T-cell (primary cell): ENCODE measurements at regions not wholly inside any gene's neighbourhood (a gene's known extent, or its start where the extent isn't known, plus 50 kb on each side); places are given as distances from the start of the nearest gene placed in this dataset.

ENCODE experiments used
- ATAC-seq, 4 experiments: fragments of 200-7000 bp in 3 of 4; fragments of 150-1000 bp in 1 of 4; cut with Tn5 transposase; replicated peaks in 1 of 4; 1 replicate in 3 of 4; 2 replicates in 1 of 4; pipeline ENCODE4 v1.10.0; 2021; ENCODE audit warnings: moderate library complexity in 3 of 4, mild to moderate bottlenecking in 2 of 4, moderate number of reproducible peaks in 1 of 4
- CTCF ChIA-PET, 2 donors: fragments of 300-600 bp; sonication (Branson Sonifier 250); formaldehyde crosslinking; loops; one replicate each; lab custom pipeline; 2022; ENCODE audit warnings: antibody characterized with exemption in 2 of 2; lab: Charles Lee
- POLR2A ChIA-PET, 2 donors: fragments of 300-600 bp; sonication (Branson Sonifier 250); formaldehyde crosslinking; loops; one replicate each; lab custom pipeline; 2022; ENCODE audit warnings: antibody characterized with exemption in 2 of 2; lab: Charles Lee
- DNase-seq, 35 experiments: peaks; one replicate each; pipeline versions ENCODE4 v3.0.0 to v3.0.0-alpha.2; 2013 to 2023
- H3K27ac ChIP-seq: one replicate; pipeline ENCODE4 v1.5.1; 2013; ENCODE audit warnings: low read length
- H3K27me3 ChIP-seq, 2 experiments: replicated peaks in 1 of 2; 1 replicate in 1 of 2; 2 replicates in 1 of 2; pipeline versions ENCODE4 v1.6.1 to v1.7.0; 2013; ENCODE audit warnings: low read length in 1 of 2, mixed read lengths in 1 of 2; ENCODE audit not compliant: control insufficient read depth in 2 of 2, insufficient read depth in 2 of 2; ENCODE audit errors: extremely low read depth in 1 of 2
- H3K36me3 ChIP-seq, 2 donors: 1 replicate in 1 of 2; 2 replicates in 1 of 2; pipeline versions ENCODE4 v1.6.1 to v1.7.0; 2013; ENCODE audit warnings: low read length in 1 of 2; ENCODE audit not compliant: control insufficient read depth in 2 of 2, insufficient read depth in 1 of 2; ENCODE audit errors: extremely low read depth in 1 of 2
- H3K4me1 ChIP-seq, 2 experiments: 1 replicate in 1 of 2; 2 replicates in 1 of 2; pipeline versions ENCODE4 v1.6.1 to v1.7.0; 2013; ENCODE audit warnings: low read length in 2 of 2, mixed read lengths in 1 of 2; ENCODE audit not compliant: insufficient read depth in 2 of 2, control insufficient read depth in 1 of 2; ENCODE audit errors: extremely low read depth in 1 of 2
- H3K4me3 ChIP-seq, 2 donors: 1 replicate in 1 of 2; 2 replicates in 1 of 2; pipeline versions ENCODE4 v1.5.1 to v1.7.0; 2013; ENCODE audit warnings: mild to moderate bottlenecking in 2 of 2, low read length in 1 of 2, moderate library complexity in 1 of 2; ENCODE audit not compliant: control insufficient read depth in 1 of 2; ENCODE audit errors: extremely low read depth in 1 of 2
- H3K9me3 ChIP-seq: 2 replicates; pipeline ENCODE4 v1.7.0; 2013
- H3K27ac Mint-ChIP-seq, 2 donors: one replicate each; pipeline ENCODE4 v1.8.0; 2020 to 2021; ENCODE audit warnings: mild to moderate bottlenecking in 2 of 2, mixed read lengths in 2 of 2
- H3K27me3 Mint-ChIP-seq, 2 donors: one replicate each; pipeline ENCODE4 v1.8.0; 2021 to 2022; ENCODE audit warnings: mixed read lengths in 2 of 2
- H3K36me3 Mint-ChIP-seq: one replicate; pipeline ENCODE4 v1.8.0; 2021; ENCODE audit warnings: mixed read lengths
- H3K4me1 Mint-ChIP-seq, 3 donors: one replicate each; pipeline ENCODE4 v1.8.0; 2020 to 2022; ENCODE audit warnings: mixed read lengths in 3 of 3, mild to moderate bottlenecking in 1 of 3
- H3K4me3 Mint-ChIP-seq, 3 donors: one replicate each; pipeline ENCODE4 v1.8.0; 2020 to 2022; ENCODE audit warnings: mild to moderate bottlenecking in 3 of 3, mixed read lengths in 3 of 3, moderate library complexity in 3 of 3
- H3K9me3 Mint-ChIP-seq, 3 donors: one replicate each; pipeline ENCODE4 v1.8.0; 2020 to 2022; ENCODE audit warnings: mixed read lengths in 3 of 3
- WGBS: methylation state at CpG from one replicate; pipeline ENCODE4 v1.1.5; 2013; ENCODE audit warnings: missing lambda C conversion rate; ENCODE audit not compliant: insufficient coverage; 5-methylcytosine and 5-hydroxymethylcytosine counted together

DNA sequence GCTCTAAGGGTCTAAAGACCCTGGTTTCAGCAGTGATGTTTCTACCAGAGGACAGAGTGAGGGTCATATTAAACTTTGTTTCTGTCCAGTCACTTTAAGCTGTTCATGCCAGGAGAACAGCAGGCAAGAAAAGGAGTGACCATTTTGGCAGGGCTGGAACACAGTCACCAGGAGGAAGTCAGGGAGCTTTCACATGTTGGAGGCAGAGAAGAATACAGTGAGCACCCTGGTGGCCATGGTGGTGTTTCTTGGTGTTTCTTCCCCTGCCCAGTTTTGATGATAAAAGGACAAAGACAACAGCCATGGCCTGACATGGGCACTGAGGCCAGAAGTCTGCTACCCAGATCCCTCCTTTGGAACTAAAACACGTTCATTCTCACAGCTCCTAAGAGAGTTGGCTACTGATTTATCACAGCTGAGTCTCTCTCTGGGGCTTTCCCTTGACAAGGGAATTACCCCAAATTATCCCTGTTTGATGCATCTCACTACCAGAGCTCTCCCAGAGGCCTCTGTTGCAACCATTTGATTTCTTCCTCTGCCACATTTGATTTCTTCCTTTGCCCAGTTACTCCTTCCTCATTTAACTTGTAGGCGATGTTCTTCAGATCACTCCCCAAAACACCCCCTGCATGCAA is 106.4 kb upstream of the NWD2 start:
- Mint-ChIP-seq H3K36me3 (no peaks in the 10 kb centered on the region), H3K4me3 (no peak overlapping the region), H3K27me3 (peaks cover 2 to 12% of the 10 kb centered on the region in 2 donors), H3K4me1 (no peaks in the 10 kb centered on the region), H3K9me3 (peaks cover 0 to 4% (median 0%) of the 10 kb centered on the region in 3 donors), H3K27ac (no peak overlapping the region)
- H3K27me3 ChIP-seq = no peaks in the 10 kb centered on the region
- ChIA-PET POLR2A (no interaction called here), CTCF (no interaction called here)
- DNase-seq = no peak
- no CpG with 5 or more reads among the region's 2 CpGs for WGBS
- H3K36me3 ChIP-seq = no peaks in the 10 kb centered on the region
- no peaks in the 10 kb centered on the region for H3K4me1 ChIP-seq
- no peak overlapping the region for H3K4me3 ChIP-seq
- no peak overlapping the region for H3K27ac ChIP-seq
- no peak for ATAC-seq
- no peaks in the 10 kb centered on the region for H3K9me3 ChIP-seq

DNA sequence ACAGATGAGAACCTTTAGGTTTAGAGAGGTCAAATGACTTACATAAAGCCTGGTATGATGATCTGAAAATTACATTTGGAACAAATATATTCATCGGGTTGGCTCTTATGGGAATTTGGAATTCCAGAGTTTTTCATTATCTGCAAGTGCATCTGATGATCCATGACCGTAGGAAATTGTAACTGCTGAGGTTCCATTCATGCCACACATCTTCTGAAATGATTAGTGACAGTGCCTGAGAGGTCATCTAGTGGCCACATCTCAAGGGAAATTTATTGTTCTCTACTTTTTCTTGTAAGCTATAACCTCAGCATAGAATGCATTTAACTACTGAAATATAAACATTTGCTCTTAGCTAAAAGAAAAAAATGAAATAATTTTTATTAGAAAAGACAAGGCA is 105.8 kb upstream of the NWD2 start:
- no peaks in the 10 kb centered on the region for H3K4me1 Mint-ChIP-seq
- no peak for DNase-seq
- no peaks in the 10 kb centered on the region for H3K27me3 ChIP-seq
- no peaks in the 10 kb centered on the region for H3K36me3 Mint-ChIP-seq
- H3K4me1 ChIP-seq = no peaks in the 10 kb centered on the region
- ChIA-PET POLR2A (no interaction called here), CTCF (no interaction called here)
- no peak for ATAC-seq
- no peak overlapping the region for H3K4me3 ChIP-seq
- no peak overlapping the region for H3K27ac ChIP-seq
- H3K4me3 Mint-ChIP-seq = no peak overlapping the region
- H3K27ac Mint-ChIP-seq = no peak overlapping the region
- no peaks in the 10 kb centered on the region for H3K9me3 ChIP-seq
- peaks cover 0 to 4% (median 0%) of the 10 kb centered on the region in 3 donors for H3K9me3 Mint-ChIP-seq
- 50% methylated on average over 1 of the region's 2 CpGs for WGBS
- H3K27me3 Mint-ChIP-seq = peaks cover 2 to 9% of the 10 kb centered on the region in 2 donors
- H3K36me3 ChIP-seq = no peaks in the 10 kb centered on the region

DNA sequence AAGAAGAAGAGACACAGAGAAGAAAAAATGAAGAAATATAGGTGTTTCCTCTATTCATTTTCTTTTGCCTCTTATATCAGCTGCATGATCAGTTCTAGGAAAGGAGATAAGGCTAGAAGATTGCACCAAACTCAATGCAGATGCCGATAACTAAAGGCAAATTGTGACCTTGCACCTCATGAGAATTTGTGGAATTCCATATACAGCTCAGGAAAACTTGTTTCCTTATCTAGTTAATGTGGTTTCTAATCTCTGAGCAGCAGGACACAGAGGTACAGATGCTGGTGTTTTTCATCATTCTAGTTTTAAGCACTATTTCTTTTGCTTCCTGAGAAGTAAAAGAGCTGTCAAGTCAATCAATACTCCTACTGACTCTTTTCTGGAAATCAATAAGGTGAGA is 104.6 kb upstream of the NWD2 start:
- DNase-seq = no peak
- Histone ChIP-seq H3K27ac (no peak overlapping the region), H3K36me3 (no peaks in the 10 kb centered on the region), H3K27me3 (no peaks in the 10 kb centered on the region), H3K4me3 (no peak overlapping the region), H3K4me1 (no peaks in the 10 kb centered on the region), H3K9me3 (no peaks in the 10 kb centered on the region)
- Mint-ChIP-seq H3K27me3 (peaks cover 2 to 9% of the 10 kb centered on the region in 2 donors), H3K9me3 (peaks cover 0 to 4% (median 0%) of the 10 kb centered on the region in 3 donors), H3K4me3 (no peak overlapping the region), H3K36me3 (no peaks in the 10 kb centered on the region), H3K27ac (no peak overlapping the region), H3K4me1 (no peaks in the 10 kb centered on the region)
- CTCF ChIA-PET = no interaction called here
- no CpG with 5 or more reads among the region's 1 CpG for WGBS
- POLR2A ChIA-PET = no interaction called here
- no peak for ATAC-seq

DNA sequence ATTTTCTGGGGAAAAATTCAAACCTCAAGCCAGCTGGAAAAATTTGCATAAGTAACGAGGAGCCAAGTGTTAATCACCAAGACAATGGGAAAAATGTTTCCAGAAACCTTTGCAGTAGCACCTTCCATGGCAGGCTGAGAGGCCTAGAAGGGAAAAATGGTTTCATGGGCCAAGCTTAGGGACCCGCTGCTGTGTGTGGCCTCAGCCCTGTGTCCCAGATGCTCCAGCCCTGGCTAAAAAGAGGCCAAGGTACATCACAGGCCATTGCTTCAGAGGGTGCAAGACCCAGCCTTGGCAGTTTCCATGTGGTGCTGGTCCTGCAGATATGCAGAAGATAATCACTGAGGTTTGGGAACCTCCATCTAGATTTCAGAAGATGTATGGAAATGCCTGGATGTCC is 98.3 kb upstream of the NWD2 start:
- Histone ChIP-seq H3K4me1 (no peaks in the 10 kb centered on the region), H3K4me3 (no peak overlapping the region), H3K27ac (no peak overlapping the region), H3K27me3 (no peaks in the 10 kb centered on the region), H3K36me3 (no peaks in the 10 kb centered on the region), H3K9me3 (no peaks in the 10 kb centered on the region)
- Mint-ChIP-seq H3K36me3 (no peaks in the 10 kb centered on the region), H3K27me3 (peaks cover under 1% of the 10 kb centered on the region in 2 donors), H3K4me3 (no peak overlapping the region), H3K9me3 (peaks cover 4 to 8% (median 8%) of the 10 kb centered on the region in 3 donors), H3K27ac (no peak overlapping the region), H3K4me1 (no peaks in the 10 kb centered on the region)
- DNase-seq = no peak
- no peak for ATAC-seq
- WGBS = 67% methylated on average over 2 of the region's 2 CpGs
- POLR2A ChIA-PET = interaction anchor here in 1 of 2 donors (0.6 kb wide), 1 partner anchor 66 kb away, joined by 3 read pairs; no protein-coding TSS in a partner anchor
- CTCF ChIA-PET = no interaction called here

DNA sequence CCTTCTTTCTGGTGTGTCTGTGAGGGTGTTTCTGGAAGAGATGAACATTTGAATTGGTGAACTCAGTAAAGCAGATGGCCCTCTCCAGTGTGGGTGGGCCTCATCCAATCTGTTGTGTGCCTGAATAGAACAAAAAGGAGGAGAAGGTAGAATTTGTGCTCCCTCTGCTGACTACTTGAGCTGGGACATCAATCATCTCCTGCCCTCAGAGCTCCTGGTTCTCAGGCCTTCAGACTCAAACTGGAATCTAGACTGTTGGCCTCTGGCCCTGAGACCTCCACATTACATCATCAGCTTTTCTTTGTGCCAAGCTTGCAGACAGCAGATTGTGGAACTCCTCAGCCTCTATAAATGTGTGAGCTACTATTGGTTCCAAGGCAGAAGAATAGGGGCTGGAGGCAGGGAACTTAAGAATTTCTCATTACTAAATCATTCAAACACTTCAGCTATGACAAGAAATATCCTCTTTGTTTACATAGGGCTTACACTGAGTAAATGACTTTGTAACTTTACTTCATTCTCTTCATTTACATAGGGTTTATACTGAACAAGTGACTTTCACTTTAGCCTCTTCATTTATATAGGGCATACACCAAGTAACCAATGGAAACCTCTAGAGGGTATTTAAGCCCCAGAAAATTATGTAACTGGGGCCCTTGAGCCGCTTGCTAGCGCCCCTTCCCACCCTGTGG is 86.9 kb upstream of the NWD2 start:
- ATAC-seq (no peak), DNase-seq (no peak)
- no peaks in the 10 kb centered on the region for H3K4me1 ChIP-seq
- ChIA-PET POLR2A (no interaction called here), CTCF (no interaction called here)
- no CpG with 5 or more reads among the region's 2 CpGs for WGBS
- H3K4me3 ChIP-seq = no peak overlapping the region
- peaks cover 0 to 4% of the 10 kb centered on the region in 2 donors for H3K27me3 Mint-ChIP-seq
- H3K4me3 Mint-ChIP-seq = no peak overlapping the region
- no peak overlapping the region for H3K27ac ChIP-seq
- H3K36me3 Mint-ChIP-seq = no peaks in the 10 kb centered on the region
- no peaks in the 10 kb centered on the region for H3K9me3 ChIP-seq
- no peaks in the 10 kb centered on the region for H3K27me3 ChIP-seq
- no peaks in the 10 kb centered on the region for H3K36me3 ChIP-seq
- H3K9me3 Mint-ChIP-seq = no peaks in the 10 kb centered on the region
- H3K27ac Mint-ChIP-seq = no peak overlapping the region
- H3K4me1 Mint-ChIP-seq = no peaks in the 10 kb centered on the region

DNA sequence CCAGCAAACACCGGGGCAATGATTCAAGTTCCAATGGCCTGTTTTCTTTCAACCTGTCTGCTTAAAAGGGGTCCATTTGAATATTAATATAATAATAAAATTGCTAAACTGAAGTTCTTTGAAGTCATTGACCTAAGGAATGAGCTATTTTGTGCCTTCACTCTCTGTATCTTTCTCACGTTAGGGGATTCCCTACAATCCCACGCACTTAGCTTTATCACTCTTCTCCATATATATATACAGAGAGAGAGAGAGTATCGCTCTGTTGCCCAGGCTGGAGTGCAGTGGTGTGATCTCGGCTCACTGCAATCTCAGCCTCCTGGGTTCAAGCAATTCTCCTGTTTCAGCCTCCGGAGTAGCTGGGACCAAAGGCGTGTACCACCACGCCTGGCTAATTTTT is 83.9 kb upstream of the NWD2 start:
- no peak overlapping the region for H3K27ac ChIP-seq
- POLR2A ChIA-PET = no interaction called here
- Mint-ChIP-seq H3K27me3 (peaks cover 0 to 4% of the 10 kb centered on the region in 2 donors), H3K4me1 (no peaks in the 10 kb centered on the region), H3K36me3 (no peaks in the 10 kb centered on the region), H3K27ac (no peak overlapping the region), H3K4me3 (no peak overlapping the region), H3K9me3 (no peaks in the 10 kb centered on the region)
- H3K36me3 ChIP-seq = no peaks in the 10 kb centered on the region
- no peaks in the 10 kb centered on the region for H3K9me3 ChIP-seq
- no peaks in the 10 kb centered on the region for H3K4me1 ChIP-seq
- no peaks in the 10 kb centered on the region for H3K27me3 ChIP-seq
- CTCF ChIA-PET = no interaction called here
- WGBS = no CpG with 5 or more reads among the region's 8 CpGs
- ATAC-seq = no peak
- no peak overlapping the region for H3K4me3 ChIP-seq
- DNase-seq = no peak
